ENCODE measurements at regions not wholly inside any gene's neighbourhood (a gene's known extent, or its start where the extent isn't known, plus 50 kb on each side); places are given as distances from the start of the nearest gene placed in this dataset.

- intact Hi-C loops (cut with DNase I) = no loop called here
- H3K36me3 ChIP-seq = no peaks in the 10 kb centered on the region
- no peak overlapping the region for H3K4me3 ChIP-seq
- H3K4me1 ChIP-seq (replicated peaks) = no peaks in the 10 kb centered on the region
- no peak for TF ChIP-seq CTCF (IDR thresholded peaks at IDR 0.05)
- no peaks in the 10 kb centered on the region for H3K9me3 ChIP-seq
- H3K27me3 ChIP-seq (replicated peaks; ENCODE audit: insufficient read depth) = no peaks in the 10 kb centered on the region
- no peak for DNase-seq (ENCODE audit: low spot score)
- H3K27ac ChIP-seq = no peak overlapping the region
- WGBS = 71% methylated on average over 5 of the region's 5 CpGs
Measured at GRCh38 chr1:36628804-36629203, 146.1 kb upstream of the CSF3R start.

GRCh38 chr1:36626435-36626834, 143.7 kb upstream of the CSF3R start:
- Histone ChIP-seq H3K27me3 (replicated peaks; ENCODE audit: insufficient read depth) (no peaks in the 10 kb centered on the region), H3K4me3 (no peak overlapping the region), H3K4me1 (replicated peaks) (no peaks in the 10 kb centered on the region), H3K9me3 (no peaks in the 10 kb centered on the region), H3K36me3 (no peaks in the 10 kb centered on the region), H3K27ac (no peak overlapping the region)
- TF ChIP-seq CTCF (IDR thresholded peaks at IDR 0.05) = no peak
- no peak for TF ChIP-seq POLR2AphosphoS5 (IDR thresholded peaks at IDR 0.05)
- TF ChIP-seq POLR2A (IDR thresholded peaks at IDR 0.05) = no peak
- intact Hi-C loops (cut with DNase I) = no loop called here
- DNase-seq (ENCODE audit: low spot score) = no peak

GRCh38 chr1:36625935-36626310, 143.2 kb upstream of the CSF3R start:
- H3K9me3 ChIP-seq = no peaks in the 10 kb centered on the region
- no peaks in the 10 kb centered on the region for H3K36me3 ChIP-seq
- no peak overlapping the region for H3K4me3 ChIP-seq
- H3K27me3 ChIP-seq (replicated peaks; ENCODE audit: insufficient read depth) = no peaks in the 10 kb centered on the region
- DNase-seq (ENCODE audit: low spot score) = no peak
- no peaks in the 10 kb centered on the region for H3K4me1 ChIP-seq (replicated peaks)
- WGBS = 23% methylated on average over 11 of the region's 11 CpGs
- TF ChIP-seq POLR2AphosphoS5 (IDR thresholded peaks at IDR 0.05) (no peak), POLR2A (IDR thresholded peaks at IDR 0.05) (no peak), CTCF (IDR thresholded peaks at IDR 0.05) (no peak)
- no peak overlapping the region for H3K27ac ChIP-seq
- intact Hi-C loops (cut with DNase I) = no loop called here

GRCh38 chr1:36625253-36625934, 142.7 kb upstream of the CSF3R start:
- no peak overlapping the region for H3K4me3 ChIP-seq
- no peaks in the 10 kb centered on the region for H3K9me3 ChIP-seq
- no peak overlapping the region for H3K27ac ChIP-seq
- TF ChIP-seq CTCF (IDR thresholded peaks at IDR 0.05) (no peak), POLR2A (IDR thresholded peaks at IDR 0.05) (no peak), POLR2AphosphoS5 (IDR thresholded peaks at IDR 0.05) (no peak)
- H3K4me1 ChIP-seq (replicated peaks) = no peaks in the 10 kb centered on the region
- DNase-seq (ENCODE audit: low spot score) = no peak
- no peaks in the 10 kb centered on the region for H3K27me3 ChIP-seq (replicated peaks; ENCODE audit: insufficient read depth)
- H3K36me3 ChIP-seq = no peaks in the 10 kb centered on the region
- WGBS = 21% methylated on average over 6 of the region's 6 CpGs
- intact Hi-C loops (cut with DNase I) = no loop called here

GRCh38 chr1:36624466-36624865, 141.8 kb upstream of the CSF3R start:
- no peak for DNase-seq (ENCODE audit: low spot score)
- no peaks in the 10 kb centered on the region for H3K27me3 ChIP-seq (replicated peaks; ENCODE audit: insufficient read depth)
- WGBS = 67% methylated on average over 2 of the region's 2 CpGs
- no peak overlapping the region for H3K4me3 ChIP-seq
- no peaks in the 10 kb centered on the region for H3K9me3 ChIP-seq
- TF ChIP-seq CTCF (IDR thresholded peaks at IDR 0.05) (no peak), POLR2A (IDR thresholded peaks at IDR 0.05) (no peak), POLR2AphosphoS5 (IDR thresholded peaks at IDR 0.05) (no peak)
- no peaks in the 10 kb centered on the region for H3K4me1 ChIP-seq (replicated peaks)
- no peaks in the 10 kb centered on the region for H3K36me3 ChIP-seq
- H3K27ac ChIP-seq = no peak overlapping the region
- intact Hi-C loops (cut with DNase I) = no loop called here

Data from prostate gland (tissue), 2 donors.